ENCODE measurements at regions not wholly inside any gene's neighbourhood (a gene's known extent, or its start where the extent isn't known, plus 50 kb on each side); places are given as distances from the start of the nearest gene placed in this dataset.
"Not testable (repeated sequence)": the region's sequence is repeated elsewhere in the genome, so short reads cannot be mapped to it uniquely, and the experiment has no call there.

DNA sequence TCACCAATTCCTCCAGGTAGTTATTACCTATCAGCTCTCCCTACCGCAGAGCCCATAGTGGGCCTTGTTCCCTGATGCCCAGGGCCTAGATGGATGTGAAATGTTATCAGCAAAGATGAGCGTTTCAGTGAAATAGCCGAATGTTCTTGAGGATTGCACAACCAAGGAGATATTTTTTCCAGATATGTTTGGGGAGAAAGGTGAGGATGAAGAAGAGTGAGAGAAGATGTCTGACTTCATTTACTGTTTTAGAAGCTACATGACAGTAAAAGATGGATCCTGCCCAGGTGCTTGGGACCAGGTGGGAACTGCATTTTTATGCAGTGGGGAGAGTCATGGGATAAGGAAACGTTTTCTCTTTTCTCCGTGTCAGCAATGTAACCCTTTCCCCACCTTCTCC lies 231.7 kb upstream of the C1orf174 start:
- no peak overlapping the region for H3K4me3 ChIP-seq
- 54 to 71% (median 63%) methylated on average over 5 of the region's 5 CpGs for WGBS, 5 donors
- intact Hi-C loops (cut with DNase I; ENCODE audit: low total_unique reads) = no loop called here

DNA sequence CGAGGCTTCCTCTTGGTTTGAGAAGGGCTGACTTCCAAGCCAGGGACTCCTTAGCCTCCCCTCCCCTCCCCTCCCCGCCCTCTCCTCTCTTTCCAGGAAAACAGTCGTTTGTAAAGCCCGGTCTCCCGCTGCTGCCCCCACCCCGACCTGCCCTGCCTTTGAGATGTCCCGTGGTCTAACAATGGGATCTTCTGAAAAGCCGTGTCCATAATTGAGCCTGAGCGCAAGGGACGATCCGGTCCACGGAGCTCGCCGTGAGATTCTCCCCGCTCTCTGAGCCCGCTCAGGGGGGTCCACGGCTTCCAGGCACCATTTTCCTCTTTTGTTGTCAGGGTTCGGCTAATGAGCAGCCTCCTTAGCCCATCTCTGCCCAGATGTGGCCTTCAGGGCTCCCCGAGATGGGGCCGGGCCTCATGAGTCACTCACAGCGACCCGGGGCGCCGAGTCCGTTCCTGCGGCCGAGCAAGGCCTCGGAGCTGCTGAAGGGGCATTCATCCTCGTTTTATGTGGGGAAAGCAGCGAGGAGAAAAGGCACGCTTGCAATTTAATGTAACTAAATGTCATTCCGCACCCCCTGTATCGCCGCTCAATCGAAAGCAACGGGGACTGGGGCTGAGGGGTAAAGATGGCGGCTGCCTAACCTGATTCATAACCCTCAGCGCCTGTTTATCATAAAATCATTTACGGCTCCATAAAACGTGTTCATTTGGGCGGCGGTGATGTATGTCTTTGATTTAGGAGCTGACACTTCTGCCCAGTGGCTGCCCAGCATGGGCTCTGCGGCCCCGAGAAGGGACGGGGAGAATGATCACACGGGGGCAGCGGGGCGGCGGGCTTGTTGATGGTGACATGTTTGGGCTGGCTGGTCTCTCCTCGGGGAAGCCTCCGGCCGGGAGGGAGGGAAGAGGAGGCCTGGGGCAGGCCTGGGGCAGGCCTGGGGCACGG lies 232.6 kb upstream of the C1orf174 start:
- no peaks in the 10 kb centered on the region for H3K36me3 ChIP-seq
- DNase-seq = no peak
- 77 to 84% (median 82%) methylated on average over 42 to 53 of the region's 53 CpGs for WGBS, 5 donors

More for the DNA sequence above, 231.7 kb upstream of the C1orf174 start:
- Histone ChIP-seq H3K36me3 (no peaks in the 10 kb centered on the region), H3K27ac (no peak overlapping the region), H3K27me3 (peaks cover 0 to 43% (median 5%) of the 10 kb centered on the region in 3 donors), H3K4me1 (no peaks in the 10 kb centered on the region), H3K9me3 (peaks cover 0 to 16% (median 5%) of the 10 kb centered on the region in 4 donors)
- TF ChIP-seq POLR2A (IDR thresholded peaks at IDR 0.05) = no peak
- TF ChIP-seq, protein P1, sequence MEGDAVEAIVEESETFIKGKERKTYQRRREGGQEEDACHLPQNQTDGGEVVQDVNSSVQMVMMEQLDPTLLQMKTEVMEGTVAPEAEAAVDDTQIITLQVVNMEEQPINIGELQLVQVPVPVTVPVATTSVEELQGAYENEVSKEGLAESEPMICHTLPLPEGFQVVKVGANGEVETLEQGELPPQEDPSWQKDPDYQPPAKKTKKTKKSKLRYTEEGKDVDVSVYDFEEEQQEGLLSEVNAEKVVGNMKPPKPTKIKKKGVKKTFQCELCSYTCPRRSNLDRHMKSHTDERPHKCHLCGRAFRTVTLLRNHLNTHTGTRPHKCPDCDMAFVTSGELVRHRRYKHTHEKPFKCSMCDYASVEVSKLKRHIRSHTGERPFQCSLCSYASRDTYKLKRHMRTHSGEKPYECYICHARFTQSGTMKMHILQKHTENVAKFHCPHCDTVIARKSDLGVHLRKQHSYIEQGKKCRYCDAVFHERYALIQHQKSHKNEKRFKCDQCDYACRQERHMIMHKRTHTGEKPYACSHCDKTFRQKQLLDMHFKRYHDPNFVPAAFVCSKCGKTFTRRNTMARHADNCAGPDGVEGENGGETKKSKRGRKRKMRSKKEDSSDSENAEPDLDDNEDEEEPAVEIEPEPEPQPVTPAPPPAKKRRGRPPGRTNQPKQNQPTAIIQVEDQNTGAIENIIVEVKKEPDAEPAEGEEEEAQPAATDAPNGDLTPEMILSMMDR (IDR thresholded peaks at IDR 0.05) = no peak
- no peak for TF ChIP-seq EP300 (IDR thresholded peaks at IDR 0.05)
- no peak for TF ChIP-seq POLR2AphosphoS5 (IDR thresholded peaks at IDR 0.05)
- no peak for DNase-seq

DNA sequence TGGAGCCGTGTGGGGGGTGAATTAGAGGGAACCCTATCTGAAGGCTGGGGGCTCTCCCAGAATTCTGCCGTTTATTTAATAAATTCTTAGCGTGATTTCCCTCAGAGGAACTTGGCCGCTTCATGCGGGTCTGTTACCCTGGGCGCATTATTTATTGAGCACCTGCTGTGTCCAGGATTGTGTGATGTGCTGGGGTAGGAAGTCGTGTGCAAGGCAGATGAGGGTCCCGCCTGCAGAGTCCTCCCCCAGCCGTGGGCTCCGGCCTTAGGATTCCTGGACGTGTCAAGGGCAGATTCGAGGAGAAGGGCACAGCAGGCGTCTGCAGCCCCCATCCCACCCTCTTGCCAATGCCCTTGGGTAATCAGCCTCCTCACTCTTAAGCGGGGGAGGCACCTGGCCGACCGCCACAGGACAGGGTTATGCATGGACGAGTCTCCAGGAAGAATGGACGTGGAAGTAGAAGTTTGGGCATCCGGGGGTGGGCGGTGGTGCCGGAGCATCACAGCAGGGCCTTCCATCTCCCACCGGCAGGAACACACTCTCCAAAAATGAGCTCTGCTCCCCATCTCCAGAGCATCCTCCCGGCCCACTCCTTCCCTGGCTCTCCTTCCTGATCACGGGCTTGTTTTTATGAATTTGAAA lies 233.3 kb upstream of the C1orf174 start:
- no peaks in the 10 kb centered on the region for H3K36me3 ChIP-seq
- H3K27ac ChIP-seq = no peak overlapping the region
- H3K9me3 ChIP-seq = peaks cover 0 to 11% (median 4%) of the 10 kb centered on the region in 4 donors
- H3K4me1 ChIP-seq = no peaks in the 10 kb centered on the region
- intact Hi-C loops (cut with DNase I; ENCODE audit: low total_unique reads) = no loop called here
- H3K27me3 ChIP-seq = peaks cover 0 to 49% (median 5%) of the 10 kb centered on the region in 3 donors
- WGBS, 5 donors = 75 to 79% (median 78%) methylated on average over 23 to 24 of the region's 24 CpGs
- TF ChIP-seq POLR2AphosphoS5 (IDR thresholded peaks at IDR 0.05) (no peak), POLR2A (IDR thresholded peaks at IDR 0.05) (no peak), EP300 (IDR thresholded peaks at IDR 0.05) (no peak)
- TF ChIP-seq, protein P1 (IDR thresholded peaks at IDR 0.05) = no peak
- DNase-seq = no peak
- no peak overlapping the region for H3K4me3 ChIP-seq

More for the DNA sequence above, 232.6 kb upstream of the C1orf174 start:
- H3K9me3 ChIP-seq = peaks cover 0 to 11% (median 4%) of the 10 kb centered on the region in 4 donors
- H3K4me3 ChIP-seq = no peak overlapping the region
- TF ChIP-seq POLR2A (IDR thresholded peaks at IDR 0.05) = no peak
- TF ChIP-seq EP300 (IDR thresholded peaks at IDR 0.05) = no peak
- TF ChIP-seq POLR2AphosphoS5 (IDR thresholded peaks at IDR 0.05) = no peak
- TF ChIP-seq, protein P1 (IDR thresholded peaks at IDR 0.05) = no peak
- no peak overlapping the region for H3K27ac ChIP-seq
- intact Hi-C loops (cut with DNase I; ENCODE audit: low total_unique reads) = no loop called here
- peaks cover 0 to 43% (median 5%) of the 10 kb centered on the region in 3 donors for H3K27me3 ChIP-seq
- no peaks in the 10 kb centered on the region for H3K4me1 ChIP-seq

DNA sequence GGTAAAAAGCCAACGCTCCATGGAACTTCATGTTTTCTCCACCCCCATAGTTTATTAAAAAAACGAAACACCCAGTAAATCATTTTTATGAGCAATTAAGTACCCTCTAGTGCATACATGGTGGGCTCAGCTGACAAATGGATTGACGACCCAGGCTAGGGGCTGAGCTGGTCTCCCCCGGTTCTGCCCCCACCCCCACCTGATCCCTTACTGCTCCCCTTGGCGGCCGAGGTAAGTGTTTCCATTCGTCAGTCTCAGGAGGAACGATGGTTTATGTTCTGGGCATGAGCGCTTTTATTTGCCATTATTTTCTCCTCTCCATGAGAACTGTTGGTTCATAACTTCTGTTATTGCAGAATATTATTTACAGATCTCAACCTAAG lies 233.9 kb upstream of the C1orf174 start:
- Histone ChIP-seq H3K27me3 (peaks cover 2 to 54% (median 5%) of the 10 kb centered on the region in 3 donors), H3K4me3 (no peak overlapping the region), H3K9me3 (peaks cover 0 to 11% (median 4%) of the 10 kb centered on the region in 4 donors), H3K36me3 (no peaks in the 10 kb centered on the region), H3K4me1 (no peaks in the 10 kb centered on the region), H3K27ac (no peak overlapping the region)
- intact Hi-C loops (cut with DNase I; ENCODE audit: low total_unique reads) = no loop called here
- TF ChIP-seq EP300 (IDR thresholded peaks at IDR 0.05) (no peak), POLR2A (IDR thresholded peaks at IDR 0.05) (no peak), POLR2AphosphoS5 (IDR thresholded peaks at IDR 0.05) (no peak)
- TF ChIP-seq, protein P1 (IDR thresholded peaks at IDR 0.05) = no peak
- 50 to 58% (median 54%) methylated on average over 9 of the region's 9 CpGs for WGBS, 5 donors
- DNase-seq = no peak

DNA sequence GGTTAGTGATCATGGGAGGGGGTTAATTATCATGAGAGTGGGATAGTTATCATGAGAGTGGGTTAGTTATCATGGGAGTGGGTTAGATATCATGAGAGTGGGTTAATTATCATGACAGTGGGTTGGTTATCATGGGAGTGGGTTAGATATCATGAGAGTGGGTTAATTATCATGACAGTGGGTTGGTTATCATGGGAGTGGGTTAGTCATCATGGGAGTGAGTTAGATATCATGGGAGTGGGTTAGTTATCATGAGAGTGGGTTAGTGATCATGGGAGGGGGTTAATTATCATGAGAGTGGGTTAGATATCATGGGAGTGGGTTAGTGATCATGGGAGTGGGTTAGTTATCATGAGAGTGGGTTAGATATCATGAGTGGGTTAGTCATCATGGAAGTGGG lies 235.8 kb upstream of the C1orf174 start:
- H3K4me3 ChIP-seq; intact Hi-C loops (cut with DNase I; ENCODE audit: low total_unique reads); H3K4me1 ChIP-seq; DNase-seq; H3K36me3 ChIP-seq; H3K27ac ChIP-seq: not testable (repeated sequence)
- H3K9me3 ChIP-seq = peaks cover 0 to 11% (median 4%) of the 10 kb centered on the region in 4 donors
- H3K27me3 ChIP-seq = peaks cover 5 to 59% (median 9%) of the 10 kb centered on the region in 3 donors
